ENCODE measurements at regions not wholly inside any gene's neighbourhood (a gene's known extent, or its start where the extent isn't known, plus 50 kb on each side); places are given as distances from the start of the nearest gene placed in this dataset.
"Not testable (repeated sequence)": the region's sequence is repeated elsewhere in the genome, so short reads cannot be mapped to it uniquely, and the experiment has no call there.

DNA sequence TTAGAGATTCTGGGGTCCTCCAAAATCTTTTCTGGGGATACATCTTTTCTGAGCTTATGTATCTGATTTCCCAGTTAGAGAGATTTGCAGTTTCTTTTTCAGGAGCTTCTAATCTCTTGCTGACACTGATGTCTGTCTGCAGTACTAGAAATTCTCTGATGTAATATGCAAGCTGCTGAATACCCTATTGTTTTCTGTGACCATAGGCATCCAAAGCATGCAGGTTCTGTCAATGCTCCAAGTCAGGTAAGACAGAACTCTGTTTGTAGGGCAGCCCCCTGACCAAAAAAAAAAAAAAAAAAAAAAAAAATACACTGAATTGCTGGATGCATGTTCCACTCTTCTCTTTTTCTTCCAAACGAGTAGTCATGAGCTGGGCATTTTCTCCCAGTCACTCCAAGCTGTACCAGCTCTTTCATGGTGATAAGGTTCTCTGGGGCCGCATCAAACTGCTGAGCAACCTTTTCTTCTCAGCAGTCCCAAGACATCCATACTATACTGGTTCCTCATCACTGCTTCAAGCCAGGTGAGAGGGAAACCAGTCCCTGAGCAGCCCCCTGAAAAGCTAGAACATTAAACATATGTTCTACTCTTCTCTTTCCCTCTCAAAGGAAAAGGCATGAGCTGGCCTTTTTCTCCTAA, 354.9 kb upstream of the ANKRD20A1 start:
- TF ChIP-seq CTCF (IDR thresholded peaks at IDR 0.05); POLR2AphosphoS5 (IDR thresholded peaks at IDR 0.05; ENCODE audit: low read depth, low read length): not testable (repeated sequence)
- TF ChIP-seq, protein P1, sequence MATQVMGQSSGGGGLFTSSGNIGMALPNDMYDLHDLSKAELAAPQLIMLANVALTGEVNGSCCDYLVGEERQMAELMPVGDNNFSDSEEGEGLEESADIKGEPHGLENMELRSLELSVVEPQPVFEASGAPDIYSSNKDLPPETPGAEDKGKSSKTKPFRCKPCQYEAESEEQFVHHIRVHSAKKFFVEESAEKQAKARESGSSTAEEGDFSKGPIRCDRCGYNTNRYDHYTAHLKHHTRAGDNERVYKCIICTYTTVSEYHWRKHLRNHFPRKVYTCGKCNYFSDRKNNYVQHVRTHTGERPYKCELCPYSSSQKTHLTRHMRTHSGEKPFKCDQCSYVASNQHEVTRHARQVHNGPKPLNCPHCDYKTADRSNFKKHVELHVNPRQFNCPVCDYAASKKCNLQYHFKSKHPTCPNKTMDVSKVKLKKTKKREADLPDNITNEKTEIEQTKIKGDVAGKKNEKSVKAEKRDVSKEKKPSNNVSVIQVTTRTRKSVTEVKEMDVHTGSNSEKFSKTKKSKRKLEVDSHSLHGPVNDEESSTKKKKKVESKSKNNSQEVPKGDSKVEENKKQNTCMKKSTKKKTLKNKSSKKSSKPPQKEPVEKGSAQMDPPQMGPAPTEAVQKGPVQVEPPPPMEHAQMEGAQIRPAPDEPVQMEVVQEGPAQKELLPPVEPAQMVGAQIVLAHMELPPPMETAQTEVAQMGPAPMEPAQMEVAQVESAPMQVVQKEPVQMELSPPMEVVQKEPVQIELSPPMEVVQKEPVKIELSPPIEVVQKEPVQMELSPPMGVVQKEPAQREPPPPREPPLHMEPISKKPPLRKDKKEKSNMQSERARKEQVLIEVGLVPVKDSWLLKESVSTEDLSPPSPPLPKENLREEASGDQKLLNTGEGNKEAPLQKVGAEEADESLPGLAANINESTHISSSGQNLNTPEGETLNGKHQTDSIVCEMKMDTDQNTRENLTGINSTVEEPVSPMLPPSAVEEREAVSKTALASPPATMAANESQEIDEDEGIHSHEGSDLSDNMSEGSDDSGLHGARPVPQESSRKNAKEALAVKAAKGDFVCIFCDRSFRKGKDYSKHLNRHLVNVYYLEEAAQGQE (IDR thresholded peaks at IDR 0.05; ENCODE audit: insufficient read depth in 1 of 2, low read depth in 2 of 2, low read length in 1 of 2), result not testable (repeated sequence)

Data from Panc1 (cell line).